Hematopoietic multipotent progenitor cell treated with erythropoietin and hydrocortisone succinate and interleukin-3 and kit ligand, for 4 days (in vitro differentiated cells): ENCODE measurements at regions not wholly inside any gene's neighbourhood (a gene's known extent, or its start where the extent isn't known, plus 50 kb on each side); places are given as distances from the start of the nearest gene placed in this dataset.
"Not testable (repeated sequence)": the region's sequence is repeated elsewhere in the genome, so short reads cannot be mapped to it uniquely, and the experiment has no call there.

Experiments used
- DNase-seq: peaks from one replicate; pipeline ENCODE4 v3.0.0-alpha.2; 2015

DNA sequence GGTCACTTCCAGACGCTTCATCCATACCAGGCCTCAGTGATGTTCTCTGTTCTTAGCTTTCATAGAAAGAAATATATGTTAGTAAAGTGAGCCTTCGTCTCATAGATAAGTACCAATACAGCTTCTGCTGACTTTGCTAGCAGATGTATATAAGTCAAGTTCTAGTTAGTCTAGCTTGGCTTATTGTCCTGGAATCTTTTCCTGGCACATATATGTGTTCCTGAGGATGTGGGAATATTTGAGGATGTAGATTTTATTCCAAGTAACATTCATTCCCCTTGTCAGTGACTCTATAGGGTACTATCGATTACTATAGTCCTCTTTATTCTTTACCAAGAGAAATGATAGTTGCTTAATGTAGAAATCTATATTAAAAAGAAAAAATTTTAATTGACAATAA is 135.2 kb upstream of the FAM9C start:
- DNase-seq: no peak

DNA sequence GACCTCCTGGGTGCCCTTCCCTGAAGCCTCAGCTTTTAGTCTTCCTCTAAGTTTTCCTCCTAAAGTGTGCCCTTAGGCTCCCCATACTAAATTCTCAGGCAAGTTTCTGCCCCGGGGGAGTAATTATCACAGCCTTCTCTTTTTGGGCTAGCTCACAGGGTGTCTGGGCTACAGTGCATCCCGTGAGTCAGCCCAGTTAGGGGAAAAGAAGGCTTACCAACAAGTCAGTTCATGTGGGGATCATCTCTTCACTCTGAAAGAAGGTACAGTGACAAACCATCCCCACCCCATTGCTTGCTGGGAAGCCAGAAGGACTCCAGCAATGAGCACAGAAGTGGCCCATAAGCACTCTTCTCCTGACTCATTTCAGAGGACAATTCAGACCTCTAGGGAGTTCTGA is 134.7 kb upstream of the FAM9C start:
- no peak for DNase-seq

DNA sequence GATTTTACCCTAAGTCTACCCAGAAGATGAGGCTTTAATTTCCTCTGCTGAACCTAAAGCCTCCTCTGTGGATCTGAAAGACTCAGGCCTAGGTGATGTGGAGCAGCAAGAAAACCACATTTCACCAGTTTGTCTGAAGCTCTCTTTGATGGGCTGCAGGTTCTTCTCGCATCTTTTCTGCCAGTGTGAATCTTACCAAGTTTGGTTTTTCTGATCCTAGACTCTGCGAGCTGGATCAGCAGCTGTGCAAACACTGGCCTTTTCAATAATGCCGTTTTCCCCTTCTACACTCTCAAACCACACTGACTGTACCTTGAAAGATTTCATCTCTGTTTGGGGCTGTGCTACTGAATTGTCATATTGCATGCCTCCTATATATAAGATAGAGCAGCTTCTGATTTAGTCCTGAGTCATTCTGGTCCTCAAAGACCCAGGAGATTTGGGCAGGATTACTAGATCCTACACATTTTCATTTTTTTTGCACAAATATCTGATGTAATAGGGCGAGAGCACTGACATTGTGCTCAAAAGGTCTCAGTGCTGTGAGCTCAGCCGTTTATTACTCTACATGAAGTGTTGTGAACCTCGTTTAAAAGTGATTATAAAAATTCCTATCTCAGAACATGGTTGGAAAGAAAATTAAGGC is 133.6 kb upstream of the FAM9C start:
- DNase-seq: no peak

DNA sequence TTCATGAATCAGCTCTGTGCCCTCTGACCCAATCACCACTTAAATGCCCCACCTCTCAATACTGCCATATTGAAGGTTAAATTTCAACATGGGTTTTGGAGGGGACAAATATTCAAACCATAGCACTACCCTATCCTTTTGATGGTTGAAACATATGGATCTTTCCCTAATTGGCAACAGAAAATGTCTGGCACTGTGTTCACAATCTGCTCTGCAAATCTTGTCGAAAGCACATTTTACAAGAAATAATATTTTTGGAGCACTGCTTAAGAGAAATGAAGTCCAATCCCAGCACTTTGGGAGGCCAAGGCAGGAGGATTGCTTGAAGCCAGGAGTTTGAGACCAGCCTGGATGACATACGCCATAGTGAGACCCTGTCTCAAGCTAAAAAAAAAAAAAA is 130.6 kb upstream of the FAM9C start:
- DNase-seq: no peak

DNA sequence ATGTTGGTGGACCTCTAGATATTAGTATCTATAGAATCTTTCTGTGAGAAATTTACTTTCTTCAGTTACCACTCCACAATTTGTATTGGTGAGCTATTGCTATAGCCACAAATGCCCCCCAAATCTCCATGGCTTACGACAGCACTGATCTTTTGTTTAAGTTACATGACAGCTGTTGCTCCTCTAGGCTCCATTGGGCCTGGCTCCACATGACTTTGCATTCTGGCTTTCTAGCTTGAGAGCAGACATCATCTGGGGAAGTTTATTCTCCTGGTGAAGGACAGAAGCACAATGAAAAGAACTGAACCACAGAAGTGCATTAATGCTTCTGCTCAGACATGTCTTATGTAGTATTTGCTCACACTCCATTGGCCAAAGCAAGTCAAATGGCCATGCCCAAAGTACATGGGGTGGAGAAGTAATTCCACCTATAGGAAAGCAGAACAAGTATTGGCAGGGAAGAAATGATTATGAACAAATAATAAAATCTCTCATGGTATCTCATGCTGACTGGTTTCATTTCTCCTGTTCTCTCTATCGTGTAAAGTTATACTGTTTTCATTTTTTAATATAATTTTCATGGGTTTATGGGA is 126.6 kb upstream of the FAM9C start:
- DNase-seq: no peak

DNA sequence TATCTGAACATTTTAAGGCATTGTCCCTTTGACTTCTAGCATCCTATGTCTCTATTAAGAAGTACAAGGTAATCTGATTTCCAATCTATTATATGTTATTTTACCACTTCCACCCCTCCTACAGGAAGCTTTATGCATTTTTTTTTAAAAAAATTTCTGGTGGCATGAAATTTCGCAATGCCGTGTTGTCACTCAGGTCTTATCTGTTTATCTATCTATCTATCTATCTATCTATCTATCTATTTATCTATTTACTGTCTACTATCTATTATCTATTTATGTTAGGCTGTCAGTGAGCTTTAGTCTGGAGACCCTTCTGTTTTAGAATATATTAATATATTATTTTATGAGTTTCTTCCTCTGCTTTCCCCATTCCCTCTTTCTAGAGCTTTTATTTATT is 125.3 kb upstream of the FAM9C start:
- no peak for DNase-seq

DNA sequence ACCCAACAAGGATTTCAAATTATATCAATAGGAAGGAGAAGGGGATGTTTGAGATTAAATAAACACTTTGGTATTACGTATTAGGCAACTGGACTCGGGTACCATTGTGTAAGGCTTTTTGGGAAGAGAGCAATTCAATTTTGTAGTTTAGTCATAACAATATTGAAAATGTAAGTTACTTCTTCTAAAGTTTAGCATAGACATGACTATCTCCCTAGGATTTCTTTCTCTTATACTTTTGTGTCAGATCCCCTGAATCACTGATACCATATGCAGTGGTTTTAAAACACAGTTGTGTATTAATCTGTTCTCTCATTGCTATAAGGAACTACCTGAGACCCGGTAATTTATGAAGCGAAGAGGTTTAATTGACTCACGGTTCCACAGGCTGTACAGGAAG is 123.8 kb upstream of the FAM9C start:
- no peak for DNase-seq

DNA sequence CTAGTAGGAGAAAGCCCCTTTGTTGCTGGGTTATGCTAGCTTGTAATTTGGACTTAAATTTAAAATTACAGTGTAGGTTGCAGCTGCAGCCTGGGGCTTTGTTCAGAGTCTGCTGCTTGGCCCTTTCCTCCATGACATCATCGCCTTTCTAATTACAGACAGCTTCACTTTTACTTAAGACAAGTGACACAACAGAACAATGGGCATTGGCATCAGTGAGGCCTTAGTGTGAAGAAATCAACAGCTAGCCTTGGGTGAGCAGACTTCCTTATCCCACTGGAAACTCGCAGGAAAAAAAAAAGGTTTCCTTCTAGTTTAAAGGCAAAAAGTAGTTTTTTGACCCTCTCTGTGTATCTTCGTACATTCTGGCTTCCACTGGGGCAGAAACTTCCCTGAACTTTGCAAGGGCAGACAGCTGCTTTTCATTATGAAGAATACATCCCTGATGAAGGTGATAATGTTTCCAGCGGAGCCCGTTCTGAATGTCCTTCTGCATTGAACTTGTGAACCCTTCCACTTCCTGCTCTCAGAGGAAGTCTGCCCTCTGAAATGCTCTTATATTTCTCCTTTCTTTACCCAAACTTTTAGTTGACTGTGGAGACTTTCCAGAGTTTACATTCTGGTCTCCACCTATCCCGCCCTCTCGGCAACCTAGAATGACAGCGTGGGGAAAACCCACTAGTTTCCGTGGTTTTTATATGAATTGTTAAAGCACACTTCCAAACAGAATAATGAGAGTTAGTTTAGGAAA is 123.2 kb upstream of the FAM9C start:
- no peak for DNase-seq

DNA sequence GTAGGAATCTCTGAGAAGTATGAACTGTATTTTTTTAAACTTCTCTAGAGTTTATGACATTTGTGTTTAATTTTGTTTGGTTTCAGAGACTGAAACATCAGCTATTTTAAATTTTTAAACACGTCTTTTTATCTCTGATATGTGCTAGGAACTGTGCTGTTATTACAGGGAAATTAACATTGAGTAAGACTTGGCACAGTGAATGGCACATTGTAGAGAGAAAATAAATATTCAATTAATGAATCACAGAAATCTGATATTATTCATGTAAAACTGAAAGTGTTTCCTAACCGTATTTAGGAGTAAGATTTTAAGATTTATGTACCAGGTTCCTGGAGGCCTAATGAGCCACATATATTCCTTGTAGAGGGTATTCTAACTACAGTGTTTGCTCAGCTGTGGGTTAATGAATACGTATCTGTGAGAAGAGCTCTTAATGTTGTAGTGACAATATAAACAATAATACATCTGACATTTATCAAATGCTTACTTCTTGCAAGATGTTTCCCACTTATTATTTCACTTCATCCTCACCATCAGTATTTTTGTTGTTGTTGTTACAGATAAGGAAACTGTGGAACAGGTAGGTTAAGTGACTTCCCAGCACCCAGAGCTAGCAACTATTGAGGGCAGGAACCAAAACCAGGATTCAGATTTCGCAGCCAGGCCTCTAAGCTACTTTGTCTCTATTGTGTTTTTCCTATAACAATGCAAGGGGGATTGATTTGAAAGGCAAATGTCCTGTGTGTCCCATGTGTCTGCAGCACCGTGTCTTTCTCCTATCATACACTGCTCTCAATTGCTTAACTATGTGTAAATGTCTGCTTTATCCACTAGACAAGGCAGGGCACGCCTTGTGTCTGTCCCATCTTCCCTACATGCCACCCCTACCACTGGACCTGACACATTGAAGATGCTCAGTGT is 121.1 kb upstream of the FAM9C start:
- no peak for DNase-seq

DNA sequence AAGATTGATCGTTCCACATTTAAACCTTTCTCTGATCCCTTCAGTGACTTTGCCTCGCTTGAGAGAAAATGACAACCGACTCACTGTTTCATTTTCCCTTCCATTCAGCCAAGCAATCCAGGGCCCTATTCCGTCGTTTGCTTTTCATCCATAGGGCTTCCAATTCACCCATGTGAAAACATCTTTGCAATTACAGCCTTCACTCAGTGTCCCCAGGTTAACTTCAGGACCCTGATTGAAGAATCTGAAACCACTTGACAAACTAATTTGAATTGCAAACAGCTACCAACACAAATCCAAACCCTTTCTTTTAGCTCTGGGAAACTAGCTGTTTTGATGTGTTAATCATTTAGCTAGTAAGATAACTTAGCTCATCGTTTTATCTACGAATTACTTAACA is 120.2 kb upstream of the FAM9C start:
- no peak for DNase-seq

DNA sequence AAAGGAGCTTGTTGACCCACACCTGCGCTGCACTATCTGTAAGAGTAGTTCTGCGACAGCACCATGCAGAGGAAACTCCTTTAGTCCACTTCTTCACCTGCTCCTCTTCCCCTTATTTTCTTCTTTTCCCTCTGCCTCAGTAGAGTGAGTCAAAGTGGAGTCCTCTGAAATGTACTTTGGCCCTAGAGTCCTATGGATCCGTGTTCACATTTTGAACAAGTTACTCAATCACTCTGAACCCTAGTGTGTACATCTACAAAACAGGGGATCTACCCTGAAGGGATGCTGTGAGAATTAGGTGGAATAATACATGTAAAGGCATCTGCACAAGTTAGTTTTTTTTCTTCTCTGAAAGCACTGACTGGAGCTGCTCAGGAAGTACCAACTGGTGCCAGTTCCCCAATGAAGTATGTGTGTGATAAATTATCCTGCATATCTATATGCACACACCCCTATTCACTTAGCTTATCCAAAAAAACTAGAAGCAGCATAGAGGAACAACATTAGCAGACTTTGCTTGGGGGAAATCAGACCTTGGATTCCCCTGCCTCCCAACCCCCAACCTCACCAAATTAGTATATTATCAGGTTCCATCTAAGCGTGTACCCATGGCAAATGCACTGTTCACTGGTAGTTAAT is 118.5 kb upstream of the FAM9C start:
- peak; percentile 29 for DNase-seq

DNA sequence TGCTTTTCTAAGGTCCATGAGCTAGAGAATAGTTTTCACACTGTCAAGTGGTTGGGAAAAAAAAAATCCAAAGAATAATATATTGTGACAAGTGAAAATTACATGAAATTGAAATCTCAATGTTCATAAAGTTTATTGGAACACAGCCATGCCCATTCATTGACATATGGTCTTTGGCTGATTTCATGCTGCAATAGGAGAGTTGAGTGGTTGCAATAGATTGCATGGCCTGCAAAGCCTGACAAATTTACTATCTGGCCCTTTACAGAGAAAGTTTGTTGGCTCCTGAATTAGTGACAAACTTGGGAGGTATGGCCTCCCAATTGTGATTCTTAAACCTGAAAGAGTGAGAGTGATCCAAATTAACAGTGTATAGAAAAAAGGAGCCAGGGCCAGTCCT is 115.5 kb upstream of the FAM9C start:
- DNase-seq: no peak

DNA sequence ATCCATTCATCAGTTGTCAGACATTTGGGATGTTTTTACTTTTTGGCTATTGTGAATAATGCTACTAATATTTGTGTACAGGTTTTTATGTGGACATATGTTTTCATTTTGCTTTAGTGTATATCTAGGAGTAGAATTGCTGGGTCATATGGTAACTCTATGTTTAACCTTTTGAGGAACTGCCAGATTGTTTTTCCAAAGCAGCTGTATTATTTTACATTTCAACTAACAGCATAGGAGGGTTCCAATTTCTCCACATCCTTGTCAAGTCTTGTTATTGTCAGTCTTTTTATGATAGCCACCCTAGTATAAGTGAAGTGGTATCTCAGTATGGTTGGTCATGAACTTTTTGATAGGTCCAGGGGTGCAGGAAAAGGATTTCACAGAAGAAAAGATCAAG is 114.5 kb upstream of the FAM9C start:
- no peak for DNase-seq

DNA sequence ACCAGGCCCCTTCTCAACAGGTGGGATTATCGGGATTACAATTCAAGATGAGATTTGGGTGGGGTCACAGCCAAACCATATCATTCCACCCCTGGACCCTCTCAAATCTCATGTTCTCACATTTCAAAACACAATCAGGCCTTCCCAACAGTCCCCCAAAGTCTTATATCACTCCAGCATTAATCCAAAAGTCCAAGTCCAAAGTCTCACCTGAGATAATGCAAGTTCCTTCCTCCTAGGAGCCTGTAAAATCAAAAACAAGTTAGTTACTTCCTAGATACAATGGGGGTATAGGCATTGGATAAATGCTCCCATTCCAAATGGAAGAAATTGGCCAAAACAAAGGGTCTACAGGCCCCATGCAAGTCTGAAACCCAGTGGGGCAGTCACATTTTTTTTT is 111.1 kb upstream of the FAM9C start:
- DNase-seq: not testable (repeated sequence)

DNA sequence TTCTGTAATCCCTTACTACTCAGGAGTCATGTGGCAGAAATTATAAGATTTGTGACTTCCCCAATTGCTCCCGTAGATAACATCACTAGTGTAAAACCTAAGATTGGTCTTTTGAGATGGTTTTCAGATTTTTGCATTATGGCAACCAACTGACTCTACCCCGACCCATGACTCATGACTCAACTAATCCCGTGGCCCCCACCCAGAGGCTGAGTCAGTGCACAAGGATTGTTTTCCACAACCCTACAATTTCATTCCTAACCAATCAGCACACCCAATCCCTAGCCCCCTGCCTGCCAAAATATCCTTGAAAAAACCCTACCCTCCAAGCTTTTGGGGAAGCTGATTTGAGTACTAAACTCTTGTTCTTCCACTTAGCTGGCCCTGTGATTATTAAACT is 109.4 kb upstream of the FAM9C start:
- peak; percentile 22 for DNase-seq

DNA sequence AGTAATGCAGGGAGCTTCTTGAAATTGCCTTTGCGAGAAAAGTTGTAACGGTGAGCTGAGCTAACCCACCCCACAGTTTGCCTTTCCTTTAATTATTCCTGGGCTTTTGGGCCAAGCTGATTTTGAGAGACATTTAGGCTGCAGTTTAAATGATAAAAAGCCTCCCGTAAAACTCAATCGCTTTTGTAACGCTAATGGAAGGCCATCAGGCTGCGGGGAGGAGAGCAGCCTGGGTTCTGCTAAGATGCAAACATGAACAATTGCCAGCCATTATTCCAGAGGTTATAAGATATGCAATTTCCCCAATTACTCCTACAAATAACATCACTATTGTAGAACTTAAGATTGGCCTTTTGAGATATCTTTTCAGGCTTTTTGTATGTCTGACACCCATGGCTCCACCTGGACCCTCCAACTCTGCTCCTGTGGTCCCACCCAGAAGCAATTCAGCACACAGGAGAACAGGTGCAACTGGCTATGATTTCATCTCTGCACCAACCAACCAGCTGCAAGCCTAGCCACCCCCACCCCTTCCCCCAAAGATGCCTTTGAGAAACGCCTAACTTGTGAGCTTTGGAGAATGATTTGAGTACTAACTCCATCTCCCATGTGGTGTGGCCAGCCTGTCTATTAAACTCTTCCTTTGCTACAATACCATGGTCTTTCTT is 108.2 kb upstream of the FAM9C start:
- no peak for DNase-seq

DNA sequence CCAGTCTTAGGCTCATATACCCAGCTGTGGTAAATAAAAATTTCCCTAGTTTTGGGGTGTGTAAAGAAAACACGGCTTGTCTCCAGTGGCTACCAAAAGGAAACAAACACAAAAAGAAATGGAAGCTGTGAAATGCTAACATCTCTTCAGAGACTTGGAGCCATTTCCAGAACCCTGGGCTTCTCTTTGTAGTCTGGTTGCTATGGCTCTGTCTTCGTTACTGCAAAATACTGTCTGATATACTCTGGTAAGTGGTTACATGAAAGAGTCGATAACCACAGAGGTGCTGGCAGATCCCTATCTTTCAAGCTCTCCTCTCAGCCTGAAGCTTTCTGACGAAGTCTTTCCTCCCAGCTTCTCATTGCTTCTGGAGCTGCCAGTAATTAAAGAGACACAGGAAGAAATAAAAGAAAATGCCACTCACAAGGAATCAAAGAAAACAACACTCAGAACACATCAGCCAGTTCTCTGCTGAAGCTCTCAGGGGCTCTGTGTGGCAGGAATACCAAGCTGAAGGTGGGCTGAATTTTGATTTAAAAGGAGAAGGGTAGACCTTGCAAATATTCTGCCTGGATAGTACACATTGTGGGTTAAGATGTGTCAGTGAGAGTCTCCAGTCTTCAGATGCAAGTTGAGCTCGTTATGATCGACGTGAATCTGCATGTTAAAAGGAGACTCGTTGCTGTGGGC is 107.6 kb upstream of the FAM9C start:
- peak; percentile 39 for DNase-seq

DNA sequence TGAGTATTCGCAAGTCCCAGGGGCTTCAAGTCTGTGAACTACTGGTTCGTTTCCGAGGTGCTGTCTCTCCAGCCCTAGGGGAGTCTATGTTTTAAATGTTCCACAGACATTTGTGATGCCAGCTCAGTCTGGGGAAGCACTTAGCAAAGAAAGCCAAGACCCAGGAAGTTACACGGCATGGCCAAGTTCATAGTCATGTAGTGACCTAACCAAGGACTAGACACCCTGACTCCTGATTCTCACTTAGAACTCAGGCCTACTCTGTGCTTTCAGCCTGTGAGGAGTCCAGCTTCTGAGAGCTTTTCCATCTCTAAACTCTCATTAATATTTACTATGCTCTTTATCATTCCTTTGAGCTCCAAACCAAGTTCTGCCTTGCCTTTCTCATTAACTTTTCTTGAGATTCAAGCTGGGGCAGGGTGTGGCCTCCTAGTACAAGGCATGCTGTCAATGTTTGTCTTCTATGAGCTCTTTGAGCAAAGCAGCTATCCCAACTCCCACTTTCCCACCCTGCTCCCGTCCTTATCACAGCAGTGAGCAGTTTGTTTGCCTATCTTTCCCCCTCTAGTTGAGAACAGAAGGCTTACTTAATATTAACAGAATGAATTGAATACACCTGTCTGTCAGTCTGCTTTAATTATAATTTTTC is 105.4 kb upstream of the FAM9C start:
- DNase-seq: no peak

DNA sequence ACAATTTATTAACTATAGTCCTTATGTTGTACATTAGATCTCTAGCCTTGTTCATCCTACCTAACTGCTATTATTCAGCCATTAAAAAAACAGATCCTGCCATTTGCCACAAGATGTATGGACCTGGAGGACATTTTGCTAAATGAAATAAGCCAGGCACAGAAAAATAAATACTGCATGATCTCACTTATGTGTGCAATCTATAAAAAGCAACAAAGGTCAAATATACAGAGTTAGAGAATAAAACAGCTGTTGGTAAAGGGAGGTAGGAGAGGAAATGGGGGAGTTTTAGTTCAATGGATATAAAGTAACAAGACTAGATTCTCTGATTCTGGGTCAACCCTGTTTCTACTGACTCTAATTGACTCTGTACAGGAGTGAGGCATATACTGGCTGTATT is 103.3 kb upstream of the FAM9C start:
- no peak for DNase-seq

DNA sequence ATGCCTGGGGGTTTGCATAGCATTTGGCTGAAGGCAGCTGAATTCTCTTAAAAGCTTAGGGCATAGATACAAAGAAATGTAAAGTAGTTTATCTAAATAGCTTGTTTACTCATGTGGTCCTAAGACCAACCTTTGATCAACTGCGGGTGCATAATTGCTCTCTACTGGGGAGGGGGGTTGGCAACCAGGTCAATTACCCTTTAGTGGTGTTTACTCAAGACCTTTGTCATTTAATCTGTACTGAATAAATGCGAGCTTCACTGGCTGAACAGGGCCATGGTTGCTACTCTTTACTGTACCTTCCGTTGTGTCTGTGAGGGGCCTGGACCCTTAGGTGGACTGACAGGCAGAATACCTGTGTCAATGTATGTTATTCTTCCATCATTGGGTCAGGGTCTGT is 102.7 kb upstream of the FAM9C start:
- DNase-seq: no peak
